ENCODE measurements at regions not wholly inside any gene's neighbourhood (a gene's known extent, or its start where the extent isn't known, plus 50 kb on each side); places are given as distances from the start of the nearest gene placed in this dataset.
A peak's percentile ranks its signal among the peaks of the same experiment; 100 is the strongest.

DNA sequence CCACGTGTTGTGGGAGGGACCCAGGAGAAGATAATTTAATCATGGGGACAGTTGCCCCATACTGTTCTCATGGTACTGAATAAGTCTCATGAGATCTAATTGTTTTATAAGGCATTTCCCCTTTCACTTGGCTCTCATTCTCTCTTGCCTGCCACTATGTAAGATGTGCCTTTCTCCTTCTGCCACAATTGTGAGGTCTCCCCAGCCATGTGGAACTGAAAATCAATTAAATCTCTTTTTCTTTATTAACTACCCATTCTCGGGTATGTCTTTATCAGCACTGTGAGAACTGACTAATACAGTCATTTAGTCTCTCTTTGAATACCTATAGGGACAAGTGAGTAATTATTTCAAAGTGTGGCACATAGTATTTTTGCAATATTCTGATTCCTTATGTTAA is 269.2 kb upstream of the SMARCA2 start:
- DNase-seq (ENCODE audit: low spot score), result no peak

DNA sequence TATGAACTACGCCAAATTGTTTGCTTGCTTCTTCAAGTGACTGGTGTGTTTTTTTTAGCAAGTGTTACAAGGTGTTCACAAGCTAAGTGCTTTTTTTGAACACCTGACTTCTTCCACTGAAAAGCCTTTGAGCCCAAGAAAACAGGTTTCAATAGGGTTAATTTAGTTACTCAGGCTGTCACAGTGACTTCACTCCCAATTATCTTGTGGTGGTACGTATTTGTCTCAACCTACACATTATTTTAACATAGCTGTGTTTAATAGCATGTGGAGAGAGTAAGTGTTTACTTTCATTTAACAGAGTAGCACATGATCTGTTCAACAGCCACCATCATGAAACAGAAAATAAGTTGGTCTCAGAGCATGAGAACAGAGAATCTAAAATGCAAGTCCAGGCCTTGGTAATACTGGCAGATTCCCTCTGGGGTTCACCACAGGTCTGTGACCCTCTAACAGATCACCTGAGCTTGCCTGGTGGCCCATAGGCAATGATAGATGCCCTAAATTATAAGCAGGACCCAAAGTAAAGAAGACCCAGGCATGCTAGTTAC is 267.7 kb upstream of the SMARCA2 start:
- no peak for DNase-seq (ENCODE audit: low spot score)

- DNase-seq (ENCODE audit: low spot score), result no peak
These were observed 266.7 kb upstream of the SMARCA2 start for GRCh38 chr9:1748407-1748806.

GRCh38 chr9:1757186-1757585 is 258.0 kb upstream of the SMARCA2 start:
- DNase-seq (ENCODE audit: low spot score), result no peak

DNA sequence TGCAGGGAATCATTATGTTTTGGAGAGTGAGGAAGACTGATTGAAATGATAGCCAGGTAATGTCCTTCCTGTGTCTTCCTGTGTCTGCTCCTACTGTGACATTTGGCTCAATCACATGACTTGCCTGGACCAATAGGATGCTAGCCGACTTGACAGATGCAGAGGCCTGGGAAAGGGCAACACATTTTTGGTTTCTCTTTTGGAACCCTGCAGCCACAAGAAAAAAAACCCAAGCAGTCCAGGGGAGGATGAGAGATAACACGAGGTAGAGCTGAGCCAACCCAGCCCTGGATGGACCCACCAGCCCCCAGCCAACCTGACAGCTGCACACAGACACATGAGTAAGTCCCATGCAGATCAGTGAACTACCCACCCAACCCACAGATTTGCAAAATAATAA is 256.1 kb upstream of the SMARCA2 start:
- no peak for DNase-seq (ENCODE audit: low spot score)

DNA sequence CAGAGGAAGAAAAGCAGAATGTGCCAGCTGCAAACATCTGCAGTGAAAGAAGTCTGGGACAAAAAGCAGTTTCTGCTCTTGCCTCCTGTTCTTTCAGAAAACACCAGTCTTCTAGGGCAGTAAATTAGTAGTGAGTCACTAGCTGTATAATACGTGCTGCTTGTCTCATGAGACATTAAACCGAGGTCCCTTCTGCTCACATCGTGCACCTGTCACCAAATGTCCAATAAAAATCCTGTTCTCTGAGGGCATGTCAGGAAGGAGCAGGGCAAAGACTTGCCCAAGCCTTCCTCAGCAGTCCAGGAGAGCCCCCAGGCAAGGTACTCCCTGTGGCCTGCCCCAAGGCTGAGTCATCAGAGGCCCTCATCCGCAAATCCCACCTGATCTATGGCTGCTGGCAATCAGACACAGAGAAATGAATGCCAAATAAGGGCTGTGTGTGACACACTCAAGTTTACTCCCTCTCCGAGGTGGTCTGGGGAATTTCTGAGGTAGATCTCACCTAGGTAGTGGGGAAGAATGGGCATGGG is 255.3 kb upstream of the SMARCA2 start:
- DNase-seq (ENCODE audit: low spot score), result no peak

GRCh38 chr9:1761807-1762206 is 253.3 kb upstream of the SMARCA2 start:
- DNase-seq (ENCODE audit: low spot score), result no peak

DNA sequence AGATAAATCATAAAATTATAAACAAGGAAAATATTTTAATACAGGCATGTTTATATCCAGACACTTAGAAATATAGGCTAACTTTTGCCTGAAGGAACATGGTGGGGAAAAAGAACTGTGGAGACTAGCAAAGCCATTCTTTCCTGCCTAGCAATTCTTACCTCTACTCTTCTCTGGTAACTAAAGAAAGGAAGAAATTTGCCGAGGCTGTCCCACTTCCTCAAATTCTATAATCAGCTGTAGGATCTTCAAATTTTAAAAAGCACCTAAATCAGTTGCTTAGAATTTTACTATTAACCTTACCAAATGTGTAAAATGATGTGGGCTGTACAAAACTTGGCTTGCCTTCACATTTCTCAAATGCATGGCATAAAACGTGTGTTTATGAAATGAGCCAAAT is 249.1 kb upstream of the SMARCA2 start:
- DNase-seq (ENCODE audit: low spot score), result no peak

GRCh38 chr9:1768561-1768960 is 246.6 kb upstream of the SMARCA2 start:
- DNase-seq (ENCODE audit: low spot score), result no peak

GRCh38 chr9:1771094-1771789 is 243.9 kb upstream of the SMARCA2 start:
- DNase-seq (ENCODE audit: low spot score), result no peak

GRCh38 chr9:1775230-1775629 is 239.9 kb upstream of the SMARCA2 start:
- no peak for DNase-seq (ENCODE audit: low spot score)

- no peak for DNase-seq (ENCODE audit: low spot score)
These were observed 238.5 kb upstream of the SMARCA2 start for GRCh38 chr9:1776668-1777067.

- DNase-seq (ENCODE audit: low spot score), result no peak
These were observed 224.0 kb upstream of the SMARCA2 start for GRCh38 chr9:1791191-1791590.

DNA sequence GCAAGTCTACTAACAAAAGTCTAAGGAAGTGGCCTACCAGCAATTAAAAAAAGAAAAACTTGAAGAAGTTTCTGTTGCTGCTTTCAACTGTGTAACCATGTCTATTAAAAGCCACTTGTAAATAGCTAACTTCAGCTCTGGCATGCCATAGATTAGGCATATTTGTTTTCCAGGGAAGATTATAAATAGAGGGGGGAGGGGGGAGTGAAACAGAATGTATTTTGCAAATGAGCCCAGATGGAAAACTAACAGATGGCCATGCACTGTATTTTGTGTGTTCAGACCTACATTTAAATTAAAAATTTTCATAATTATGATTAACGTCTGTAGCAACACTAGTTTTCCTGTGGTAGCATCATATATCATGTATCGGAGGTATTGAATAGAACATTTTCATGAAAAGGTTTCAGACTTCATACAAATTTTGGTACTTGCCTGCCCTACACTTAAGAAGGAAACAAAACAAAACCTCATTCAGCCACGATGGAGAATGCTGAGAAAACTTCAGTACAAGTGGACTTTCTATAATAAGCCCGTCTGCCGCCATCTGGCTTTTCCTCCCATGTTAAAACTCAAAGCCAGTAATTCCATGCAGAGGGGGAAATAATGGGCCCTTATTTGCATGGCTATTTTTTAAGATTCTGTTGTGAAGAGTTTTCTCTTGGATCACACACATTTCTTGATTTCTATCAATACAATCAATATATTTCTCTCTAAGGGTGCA is 220.4 kb upstream of the SMARCA2 start:
- no peak for DNase-seq (ENCODE audit: low spot score)

DNA sequence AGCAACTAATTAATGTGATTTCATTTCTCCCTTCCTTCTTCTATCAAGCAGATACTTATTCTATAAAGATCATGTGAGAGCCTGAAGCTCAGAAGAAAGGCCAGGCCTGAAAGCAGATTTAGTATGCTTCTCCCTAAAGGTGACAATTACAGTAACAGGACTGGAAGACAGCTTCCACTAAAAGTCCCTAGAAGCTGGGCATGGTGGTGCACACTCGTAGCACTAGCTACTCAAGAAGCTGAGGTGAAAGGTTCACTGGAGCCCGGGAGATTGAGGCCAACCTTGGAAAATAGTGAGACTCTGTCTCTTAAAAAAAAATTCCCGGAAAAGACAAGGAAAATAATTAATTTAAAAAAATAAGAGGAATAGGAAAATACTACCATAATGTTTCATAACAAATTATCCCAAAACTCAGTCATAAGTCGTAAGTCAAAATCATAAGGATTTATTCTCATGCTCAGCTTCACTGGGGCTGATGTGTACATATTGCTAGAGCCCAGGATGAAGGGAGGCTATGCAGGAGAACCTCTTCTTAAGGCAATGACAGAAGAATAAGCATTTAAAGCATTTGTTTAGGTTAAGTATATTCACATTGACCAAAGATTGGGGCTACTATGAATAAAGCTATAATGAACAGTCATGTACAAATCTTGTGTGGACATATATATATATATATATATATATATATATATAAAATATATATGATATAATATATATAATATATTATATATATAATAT is 210.8 kb upstream of the SMARCA2 start:
- no peak for DNase-seq (ENCODE audit: low spot score)

DNA sequence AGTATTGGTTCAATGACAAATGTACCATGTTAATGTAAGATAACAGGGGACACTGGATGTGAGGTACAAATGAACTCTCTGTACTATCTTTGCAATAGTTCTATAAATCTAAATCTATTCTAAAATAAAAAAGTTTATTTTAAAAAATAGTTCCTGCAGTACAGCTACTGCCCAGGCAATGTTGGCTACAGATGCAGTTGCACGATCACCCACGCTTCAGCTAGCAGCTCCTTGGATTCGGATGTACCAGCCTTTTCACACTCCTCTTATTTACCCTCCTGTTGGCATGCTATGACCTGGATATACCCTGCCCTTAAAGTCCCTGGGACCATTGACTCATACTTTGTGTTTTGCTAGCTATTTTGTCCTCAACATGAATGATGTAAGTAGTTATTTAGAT is 185.4 kb upstream of the SMARCA2 start:
- DNase-seq (ENCODE audit: low spot score), result no peak

DNA sequence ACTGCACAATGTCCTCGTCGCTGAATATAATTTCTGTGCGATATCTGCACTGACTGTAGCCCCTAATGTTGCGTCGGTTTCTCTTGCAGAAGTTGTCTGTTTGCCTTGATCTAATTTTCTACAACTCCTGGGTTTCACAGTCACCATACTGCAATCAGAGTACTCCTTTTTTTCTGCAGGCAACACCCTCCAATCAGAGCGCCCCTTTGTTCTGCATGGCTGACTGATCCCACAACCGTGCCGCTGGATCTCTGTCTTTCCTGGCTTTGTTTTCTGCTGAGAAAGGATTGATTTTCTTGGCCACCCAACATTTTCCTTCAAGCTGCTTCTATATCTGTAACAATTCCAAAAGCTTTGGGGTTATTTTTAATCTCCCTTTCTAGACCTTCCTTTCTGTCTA is 182.2 kb upstream of the SMARCA2 start:
- no peak for DNase-seq (ENCODE audit: low spot score)

- DNase-seq (ENCODE audit: low spot score), result peak; percentile 20
These were observed 177.6 kb upstream of the SMARCA2 start for GRCh38 chr9:1837453-1838084.

DNA sequence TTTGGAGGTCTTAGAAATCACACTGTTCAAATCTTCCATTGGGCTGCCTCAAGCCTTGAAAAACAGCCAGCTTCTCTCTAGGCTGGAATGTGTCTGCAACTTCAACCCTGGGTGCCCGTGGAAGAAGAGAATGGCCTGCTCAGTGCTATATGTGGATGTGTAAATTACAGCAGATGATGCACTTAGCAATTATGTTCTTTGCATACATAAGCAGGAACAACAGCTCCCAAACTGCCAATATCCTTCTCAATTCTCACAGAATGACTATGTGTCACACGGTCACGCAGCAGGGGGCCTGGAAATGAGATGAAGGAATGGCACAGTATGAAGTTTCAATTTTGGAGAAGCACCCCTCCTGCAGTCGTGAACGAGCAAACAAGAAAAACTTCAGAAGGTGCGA is 175.2 kb upstream of the SMARCA2 start:
- no peak for DNase-seq (ENCODE audit: low spot score)

GRCh38 chr9:1845425-1845824 is 169.7 kb upstream of the SMARCA2 start:
- DNase-seq (ENCODE audit: low spot score), result no peak

DNA sequence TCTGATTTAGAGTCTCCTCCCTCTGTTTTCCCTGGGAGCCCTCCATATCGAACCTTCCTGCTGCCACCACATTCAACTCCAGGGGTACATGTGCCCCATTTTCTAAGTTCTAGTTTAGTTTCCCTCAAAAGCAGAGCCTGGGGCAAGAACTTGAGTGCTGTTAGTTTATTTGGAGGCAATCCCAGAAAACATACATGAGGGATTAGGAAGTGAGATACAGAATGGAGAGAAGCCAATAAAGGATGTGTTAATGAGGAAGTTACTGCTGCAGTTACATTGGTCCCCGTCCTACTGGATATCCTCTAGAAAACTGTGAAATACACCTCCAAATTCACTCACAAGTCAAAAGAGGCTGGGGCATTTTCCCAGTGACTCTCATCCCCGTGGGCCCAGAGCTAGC is 159.4 kb upstream of the SMARCA2 start:
- no peak for DNase-seq (ENCODE audit: low spot score)

DNA sequence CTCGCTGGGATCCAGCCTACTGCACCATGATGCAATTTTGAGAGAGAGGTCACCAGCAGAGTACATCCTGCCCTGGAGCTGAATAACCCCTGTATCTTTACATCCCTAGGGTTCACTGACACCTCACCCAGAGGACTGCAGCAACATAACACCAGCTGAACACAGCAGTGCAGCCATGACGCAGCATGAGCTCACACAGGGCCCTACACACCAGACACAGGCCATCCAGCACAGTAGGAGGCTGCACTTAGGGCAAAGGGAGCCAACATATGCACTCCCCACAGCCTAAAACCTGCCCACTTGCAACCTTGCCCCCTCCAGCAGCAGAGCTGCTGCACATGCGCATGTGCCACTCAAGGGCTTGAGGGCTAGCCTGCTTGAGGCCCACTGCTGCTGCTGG is 157.3 kb upstream of the SMARCA2 start:
- no peak for DNase-seq (ENCODE audit: low spot score)
